IMR-90 (cell line): ENCODE measurements at regions not wholly inside any gene's neighbourhood (a gene's known extent, or its start where the extent isn't known, plus 50 kb on each side); places are given as distances from the start of the nearest gene placed in this dataset.

Experiments used
- ATAC-seq: fragments of 200-7000 bp; cut with Tn5 transposase; 2 replicates; pipeline ENCODE4 v1.9.1; 2020; ENCODE audit warnings: low read depth, mild to moderate bottlenecking, moderate library complexity
- BruUV-seq: library from RNA; stranded (reverse); fragments of 400-500 nt; replicated peaks from 2 replicates; lab custom pipeline; 2021; lab: Mats Ljungman, UMichigan
- CTCF ChIA-PET: fragments of 300-600 bp; formaldehyde crosslinking; extraction: SDS; loops from one replicate; lab custom pipeline; 2021; ENCODE audit warnings: antibody characterized with exemption; lab: Yijun Ruan, JAX
- POLR2A ChIA-PET: fragments of 300-600 bp; sonication (Branson Sonifier 250); formaldehyde crosslinking; loops from one replicate; lab custom pipeline; 2022; ENCODE audit warnings: antibody characterized with exemption; ENCODE audit not compliant: unreplicated experiment; lab: Charles Lee
- DNase-seq: peaks from one replicate; pipeline ENCODE4 v3.0.0; 2013
- H2AFZ ChIP-seq: replicated peaks from 2 replicates; pipeline ENCODE3; 2013; ENCODE audit warnings: low read length, mild to moderate bottlenecking; ENCODE audit not compliant: poor library complexity
- H2AK5ac ChIP-seq: 2 replicates; pipeline ENCODE4 v1.6.1; 2013; ENCODE audit warnings: low read depth, low read length, inconsistent platforms
- H2AK9ac ChIP-seq: replicated peaks from 2 replicates; pipeline ENCODE3; 2013; ENCODE audit warnings: mild to moderate bottlenecking, low read depth, low read length, moderate library complexity; ENCODE audit not compliant: poor library complexity
- H2BK120ac ChIP-seq: 2 replicates; pipeline ENCODE4 v1.6.1; 2013; ENCODE audit warnings: low read depth, low read length, inconsistent platforms
- H2BK15ac ChIP-seq: 3 replicates; pipeline ENCODE4 v1.6.1; 2013; ENCODE audit warnings: low read depth, low read length, inconsistent platforms
- H2BK20ac ChIP-seq: 2 replicates; pipeline ENCODE4 v1.6.1; 2013; ENCODE audit warnings: low read depth, mild to moderate bottlenecking, inconsistent platforms, low read length, moderate library complexity
- H2BK5ac ChIP-seq: 2 replicates; pipeline ENCODE4 v1.6.1; 2013; ENCODE audit warnings: mild to moderate bottlenecking, low read depth, low read length, inconsistent platforms; ENCODE audit not compliant: poor library complexity, severe bottlenecking
- H3K14ac ChIP-seq: replicated peaks from 2 replicates; pipeline ENCODE4 v1.6.1; 2013; ENCODE audit warnings: low read depth, low read length, inconsistent platforms
- H3K18ac ChIP-seq: 2 replicates; pipeline ENCODE4 v1.6.1; 2013; ENCODE audit warnings: low read depth, low read length, control low read depth
- H3K23ac ChIP-seq: 2 replicates; pipeline ENCODE4 v1.6.1; 2013; ENCODE audit warnings: low read depth, low read length, inconsistent platforms
- H3K27ac ChIP-seq: 2 replicates; pipeline ENCODE4 v1.5.1; 2013; ENCODE audit warnings: mild to moderate bottlenecking, control low read depth, low read length; ENCODE audit not compliant: insufficient read depth
- H3K27me3 ChIP-seq: 2 replicates; pipeline ENCODE4 v1.6.1; 2013; ENCODE audit warnings: low read length; ENCODE audit not compliant: control insufficient read depth, insufficient read depth
- H3K36me3 ChIP-seq: 2 replicates; pipeline ENCODE4 v1.6.1; 2013; ENCODE audit warnings: low read length, mixed read lengths; ENCODE audit not compliant: control insufficient read depth, insufficient read depth
- H3K4ac ChIP-seq: 2 replicates; pipeline ENCODE4 v1.6.1; 2013; ENCODE audit warnings: low read depth, low read length, inconsistent platforms
- H3K4me1 ChIP-seq: 2 replicates; pipeline ENCODE4 v1.6.1; 2013; ENCODE audit warnings: low read length, mixed read lengths; ENCODE audit not compliant: control insufficient read depth, insufficient read depth
- H3K4me2 ChIP-seq: 2 replicates; pipeline ENCODE4 v1.6.1; 2013; ENCODE audit warnings: low read depth, mild to moderate bottlenecking, control low read depth, low read length, moderate library complexity
- H3K4me3 ChIP-seq: 2 replicates; pipeline ENCODE4 v1.5.1; 2013; ENCODE audit warnings: low read depth, mild to moderate bottlenecking, control low read depth, low read length, moderate library complexity; ENCODE audit not compliant: insufficient read depth
- H3K56ac ChIP-seq: 2 replicates; pipeline ENCODE4 v1.6.1; 2013; ENCODE audit warnings: low read length, inconsistent platforms; ENCODE audit not compliant: insufficient read depth; ENCODE audit errors: extremely low read depth
- H3K79me1 ChIP-seq, 2 experiments: 2 replicates each; pipeline ENCODE4 v1.6.1; 2013; ENCODE audit warnings: low read length in 2 of 2, inconsistent platforms in 1 of 2, low read depth in 1 of 2
- H3K9ac ChIP-seq: 2 replicates; pipeline ENCODE4 v1.6.1; 2013; ENCODE audit warnings: low read depth, low read length, control low read depth
- H3K9me1 ChIP-seq: 2 replicates; pipeline ENCODE4 v1.6.1; 2013; ENCODE audit warnings: low read length, inconsistent platforms; ENCODE audit not compliant: insufficient read depth
- H3K9me3 ChIP-seq: 2 replicates; pipeline ENCODE4 v1.6.1; 2013; ENCODE audit warnings: low read length; ENCODE audit not compliant: control insufficient read depth, insufficient read depth
- H4K20me1 ChIP-seq: 2 replicates; pipeline ENCODE4 v1.6.1; 2013; ENCODE audit warnings: low read length, inconsistent platforms; ENCODE audit not compliant: insufficient read depth
- H4K5ac ChIP-seq: 2 replicates; pipeline ENCODE4 v1.6.1; 2013; ENCODE audit warnings: mild to moderate bottlenecking, low read depth, low read length, control low read depth
- H4K8ac ChIP-seq, 2 experiments: 2 replicates each; pipeline ENCODE4 v1.6.1; 2013; ENCODE audit warnings: low read depth in 2 of 2, low read length in 2 of 2, control low read depth in 1 of 2, inconsistent platforms in 1 of 2
- H4K91ac ChIP-seq: 2 replicates; pipeline ENCODE4 v1.6.1; 2013; ENCODE audit warnings: low read depth, low read length, inconsistent platforms; ENCODE audit not compliant: insufficient read depth
- BHLHE40 ChIP-seq: fragments of 150-350 bp; IDR thresholded peaks from 2 replicates; pipeline ENCODE4 v1.6.1; 2016; ENCODE audit warnings: mild to moderate bottlenecking, low read depth, low read length
- CEBPB ChIP-seq: IDR thresholded peaks from 2 replicates; pipeline ENCODE4 v1.6.1; 2012; ENCODE audit warnings: low read depth, low read length, improper control_type of control experiment
- CHD1 ChIP-seq: IDR thresholded peaks from 2 replicates; pipeline ENCODE4 v1.6.1; 2012; ENCODE audit warnings: low read depth, low read length, improper control_type of control experiment
- CTCF ChIP-seq: conservative IDR thresholded peaks from 2 replicates; pipeline ENCODE4 v1.5.1; 2012; ENCODE audit warnings: mild to moderate bottlenecking, low read depth, low read length, improper control_type of control experiment
- FOS ChIP-seq: fragments of 150-350 bp; IDR thresholded peaks from 2 replicates; pipeline ENCODE4 v1.6.1; 2016; ENCODE audit warnings: low read depth, low read length
- MAFK ChIP-seq: IDR thresholded peaks from 2 replicates; pipeline ENCODE4 v1.6.1; 2012; ENCODE audit warnings: low read depth, low read length, improper control_type of control experiment
- MAZ ChIP-seq: IDR thresholded peaks from 2 replicates; pipeline ENCODE4 v1.6.1; 2012; ENCODE audit warnings: low read depth, mild to moderate bottlenecking, low read length, improper control_type of control experiment, moderate library complexity, borderline replicate concordance
- MXI1 ChIP-seq: IDR thresholded peaks from 2 replicates; pipeline ENCODE4 v1.6.1; 2012; ENCODE audit warnings: low read depth, mild to moderate bottlenecking, low read length, moderate library complexity, borderline replicate concordance
- NFE2L2 ChIP-seq: fragments of 150-350 bp; IDR thresholded peaks from 2 replicates; pipeline ENCODE4 v1.6.1; 2016; ENCODE audit warnings: low read depth, mild to moderate bottlenecking, low read length
- RCOR1 ChIP-seq: IDR thresholded peaks from 2 replicates; pipeline ENCODE4 v1.6.1; 2012; ENCODE audit warnings: mild to moderate bottlenecking, low read length, improper control_type of control experiment; ENCODE audit not compliant: insufficient replicate concordance
- RFX5 ChIP-seq: IDR thresholded peaks from 2 replicates; pipeline ENCODE4 v1.8.0; 2012; ENCODE audit warnings: low read depth, mild to moderate bottlenecking, low read length, moderate library complexity
- SMC3 ChIP-seq: fragments of 150-350 bp; IDR thresholded peaks from 2 replicates; pipeline ENCODE4 v1.6.1; 2016; ENCODE audit warnings: low read depth, mild to moderate bottlenecking, antibody characterized with exemption, low read length, moderate library complexity
- USF2 ChIP-seq: fragments of 150-350 bp; IDR thresholded peaks from 2 replicates; pipeline ENCODE4 v1.6.1; 2017; ENCODE audit warnings: mild to moderate bottlenecking, antibody characterized with exemption, low read length, low read depth
- WGBS, 2 experiments: methylation state at CpG; one replicate each; pipeline versions ENCODE4 v1.1.5 to v1.1.7; 2013; ENCODE audit warnings: missing lambda C conversion rate in 2 of 2; ENCODE audit not compliant: insufficient read length in 1 of 2; ENCODE audit errors: extremely low coverage in 2 of 2; 5-methylcytosine and 5-hydroxymethylcytosine counted together
- dilution Hi-C: fragments of 300-500 bp; cut with HindIII; formaldehyde crosslinking; loops from one replicate; pipeline ENCODE4 v1.14.3; 2018; ENCODE audit warnings: low sequenced_read_pairs; ENCODE audit not compliant: unreplicated experiment
- in situ Hi-C: fragments of 300-500 bp; cut with MboI; formaldehyde crosslinking; loops from 3 replicates; pipeline ENCODE4 v1.14.3; 2019; ENCODE audit warnings: low sequenced_read_pairs, inconsistent platforms, mixed read lengths
- intact Hi-C: fragments of 100-400 bp; cut with micrococcal nuclease; formaldehyde crosslinking; loops from 2 replicates; pipeline ENCODE4 v1.10.0; 2022
- TF ChIP-seq, protein P1 (sequence below): fragments of 150-350 bp; IDR thresholded peaks from 2 replicates; pipeline ENCODE4 v1.6.1; 2016; ENCODE audit warnings: low read depth, mild to moderate bottlenecking, low read length, moderate library complexity, borderline replicate concordance

DNA sequence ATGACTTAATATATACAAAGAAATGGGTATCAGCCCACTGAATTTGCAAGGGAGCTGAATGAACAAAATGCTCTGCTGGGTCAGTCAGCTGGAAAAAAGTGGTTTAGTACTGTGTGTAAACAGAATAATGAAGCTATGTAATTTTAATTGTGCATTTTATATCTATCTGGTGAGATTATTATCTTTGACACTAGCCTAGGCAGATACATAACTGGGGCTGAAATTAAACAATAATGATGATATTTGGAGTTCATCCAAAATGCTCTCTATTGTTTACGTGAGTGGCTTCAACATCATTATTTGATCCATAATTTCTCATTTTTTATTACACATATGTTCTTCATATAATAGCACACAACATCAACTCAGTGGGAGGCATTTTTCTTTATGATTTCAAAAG lies 208.5 kb upstream of the SNX7 start:
- ATAC-seq (no peak), DNase-seq (no peak)
- no peak overlapping the region for H2AK5ac ChIP-seq
- H2BK120ac ChIP-seq: no peak overlapping the region
- H3K18ac ChIP-seq: no peak overlapping the region
- no peak overlapping the region for H4K8ac ChIP-seq
- H3K9me3 ChIP-seq: no peaks in the 10 kb centered on the region
- H4K20me1 ChIP-seq: no peaks in the 10 kb centered on the region
- H3K4me3 ChIP-seq: no peak overlapping the region
- H2BK5ac ChIP-seq: no peak overlapping the region
- no CpG with 5 or more reads among the region's 1 CpG for WGBS, 2 experiments
- H3K9me1 ChIP-seq: no peaks in the 10 kb centered on the region
- H3K14ac ChIP-seq: no peak overlapping the region
- no peak overlapping the region for H2AK9ac ChIP-seq
- no peak overlapping the region for H2BK20ac ChIP-seq
- intact Hi-C loops: loop anchor here (5.0 kb wide), 1 partner anchor 396 kb away; no protein-coding TSS in a partner anchor
- ChIA-PET POLR2A (no interaction called here), CTCF (no interaction called here)
- in situ Hi-C loops: loop anchor here (25.0 kb wide), 1 partner anchor 1216 kb away; no protein-coding TSS in a partner anchor
- no peaks in the 10 kb centered on the region for H3K36me3 ChIP-seq
- no peak overlapping the region for H2AFZ ChIP-seq
- no peak overlapping the region for H4K91ac ChIP-seq
- H3K4me2 ChIP-seq: no peak overlapping the region
- no peak overlapping the region for H2BK15ac ChIP-seq
- no peak overlapping the region for H3K27ac ChIP-seq
- H3K4ac ChIP-seq: no peak overlapping the region
- H3K23ac ChIP-seq: no peak overlapping the region
- no peak for TF ChIP-seq FOS
- TF ChIP-seq NFE2L2: no peak
- TF ChIP-seq CEBPB: no peak
- TF ChIP-seq RFX5: no peak
- no peak for TF ChIP-seq USF2
- TF ChIP-seq MAFK: no peak
- no peak for TF ChIP-seq CHD1
- TF ChIP-seq MXI1: no peak
- no peak for TF ChIP-seq SMC3
- no peak for TF ChIP-seq RCOR1
- TF ChIP-seq, protein P1, sequence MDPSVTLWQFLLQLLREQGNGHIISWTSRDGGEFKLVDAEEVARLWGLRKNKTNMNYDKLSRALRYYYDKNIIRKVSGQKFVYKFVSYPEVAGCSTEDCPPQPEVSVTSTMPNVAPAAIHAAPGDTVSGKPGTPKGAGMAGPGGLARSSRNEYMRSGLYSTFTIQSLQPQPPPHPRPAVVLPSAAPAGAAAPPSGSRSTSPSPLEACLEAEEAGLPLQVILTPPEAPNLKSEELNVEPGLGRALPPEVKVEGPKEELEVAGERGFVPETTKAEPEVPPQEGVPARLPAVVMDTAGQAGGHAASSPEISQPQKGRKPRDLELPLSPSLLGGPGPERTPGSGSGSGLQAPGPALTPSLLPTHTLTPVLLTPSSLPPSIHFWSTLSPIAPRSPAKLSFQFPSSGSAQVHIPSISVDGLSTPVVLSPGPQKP: no peak
- TF ChIP-seq MAZ: no peak
- TF ChIP-seq BHLHE40: no peak
- TF ChIP-seq CTCF: no peak
- dilution Hi-C loops: no loop called here
- no peak overlapping the region for H3K9ac ChIP-seq
- no peak overlapping the region for H4K5ac ChIP-seq
- no TSS peak for BruUV-seq
- no peak overlapping the region for H3K56ac ChIP-seq
- H3K4me1 ChIP-seq: no peaks in the 10 kb centered on the region
- H3K27me3 ChIP-seq: no peaks in the 10 kb centered on the region
- no peaks in the 10 kb centered on the region for H3K79me1 ChIP-seq
